ENCODE measurements at regions not wholly inside any gene's neighbourhood (a gene's known extent, or its start where the extent isn't known, plus 50 kb on each side); places are given as distances from the start of the nearest gene placed in this dataset.

DNA sequence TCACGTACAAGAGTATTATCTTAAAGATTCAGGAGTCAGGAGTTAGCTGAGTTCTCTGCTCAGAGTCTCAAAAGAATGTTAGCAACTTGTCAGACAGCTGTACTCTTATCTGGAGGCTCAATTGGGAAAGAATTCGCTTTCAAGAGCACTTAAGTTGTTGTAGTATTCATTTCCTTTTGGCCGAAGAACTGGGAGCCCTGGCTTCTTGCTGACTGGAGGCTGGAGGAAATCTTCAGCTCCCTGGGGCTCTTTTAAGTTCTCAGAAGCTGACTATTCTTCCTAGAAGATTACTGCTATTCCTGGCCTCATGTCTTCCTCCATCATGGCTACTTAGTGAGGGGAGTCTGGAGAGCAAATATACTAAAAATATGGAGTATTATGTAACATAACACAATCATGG is 587.2 kb downstream of the EPHA5 start:
- no peak for TF ChIP-seq ZFX (IDR thresholded peaks at IDR 0.05; ENCODE audit: borderline replicate concordance)
- TF ChIP-seq, protein P1, sequence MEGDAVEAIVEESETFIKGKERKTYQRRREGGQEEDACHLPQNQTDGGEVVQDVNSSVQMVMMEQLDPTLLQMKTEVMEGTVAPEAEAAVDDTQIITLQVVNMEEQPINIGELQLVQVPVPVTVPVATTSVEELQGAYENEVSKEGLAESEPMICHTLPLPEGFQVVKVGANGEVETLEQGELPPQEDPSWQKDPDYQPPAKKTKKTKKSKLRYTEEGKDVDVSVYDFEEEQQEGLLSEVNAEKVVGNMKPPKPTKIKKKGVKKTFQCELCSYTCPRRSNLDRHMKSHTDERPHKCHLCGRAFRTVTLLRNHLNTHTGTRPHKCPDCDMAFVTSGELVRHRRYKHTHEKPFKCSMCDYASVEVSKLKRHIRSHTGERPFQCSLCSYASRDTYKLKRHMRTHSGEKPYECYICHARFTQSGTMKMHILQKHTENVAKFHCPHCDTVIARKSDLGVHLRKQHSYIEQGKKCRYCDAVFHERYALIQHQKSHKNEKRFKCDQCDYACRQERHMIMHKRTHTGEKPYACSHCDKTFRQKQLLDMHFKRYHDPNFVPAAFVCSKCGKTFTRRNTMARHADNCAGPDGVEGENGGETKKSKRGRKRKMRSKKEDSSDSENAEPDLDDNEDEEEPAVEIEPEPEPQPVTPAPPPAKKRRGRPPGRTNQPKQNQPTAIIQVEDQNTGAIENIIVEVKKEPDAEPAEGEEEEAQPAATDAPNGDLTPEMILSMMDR (IDR thresholded peaks at IDR 0.05): no peak

Measured in 22Rv1 (cell line).